ENCODE measurements at regions not wholly inside any gene's neighbourhood (a gene's known extent, or its start where the extent isn't known, plus 50 kb on each side); places are given as distances from the start of the nearest gene placed in this dataset.

DNA sequence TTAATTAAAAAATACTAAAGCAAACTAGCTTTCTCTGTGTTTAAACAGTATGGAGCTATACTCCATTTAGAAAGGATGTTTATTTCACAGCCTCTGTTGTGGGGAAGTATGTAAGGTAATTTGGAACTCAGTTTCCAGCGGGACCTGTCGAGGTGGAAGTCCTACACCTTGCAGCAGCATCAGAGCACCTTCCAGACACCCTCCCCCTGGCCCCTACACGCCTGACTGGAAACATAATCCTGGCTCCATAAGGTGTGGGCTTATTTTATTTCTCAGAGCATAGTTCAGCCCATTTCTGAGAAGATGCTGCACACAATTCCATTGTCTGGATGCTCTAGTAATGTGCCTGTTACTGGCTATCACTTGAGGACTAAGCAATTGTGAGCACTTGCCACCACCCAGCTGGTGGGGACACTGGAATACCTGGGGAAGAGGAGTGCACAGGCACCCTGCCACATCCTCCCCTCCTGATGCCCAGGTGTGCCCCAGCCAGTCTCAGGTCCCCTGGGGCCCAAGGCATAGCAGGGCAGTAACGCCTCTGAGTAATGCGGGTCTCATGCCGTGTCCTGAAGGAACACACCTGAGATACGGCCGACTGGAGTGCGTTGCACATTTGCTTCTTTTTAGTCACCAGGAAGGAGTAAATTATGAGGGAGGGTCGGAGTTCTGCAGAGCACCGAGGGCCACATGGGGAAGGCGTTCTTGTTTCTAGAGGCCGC, 556.5 kb downstream of the QKI start:
- no peak for DNase-seq (ENCODE audit: low read depth)
- H3K4me3 ChIP-seq (ENCODE audit: low read depth, low read length) = no peak overlapping the region
- TF ChIP-seq CTCF (IDR thresholded peaks at IDR 0.05; ENCODE audit: insufficient read depth, low read depth, low read length, missing control alignments) = no peak

- no peak for TF ChIP-seq CTCF (IDR thresholded peaks at IDR 0.05; ENCODE audit: insufficient read depth, low read depth, low read length, missing control alignments)
These were observed 551.2 kb downstream of the QKI start for GRCh38 chr6:163965426-163966348.

GRCh38 chr6:163964789-163965188, 550.3 kb downstream of the QKI start:
- no peak overlapping the region for H3K4me3 ChIP-seq (ENCODE audit: low read depth, low read length)
- no peak for DNase-seq (ENCODE audit: low read depth)
- TF ChIP-seq CTCF (IDR thresholded peaks at IDR 0.05; ENCODE audit: insufficient read depth, low read depth, low read length, missing control alignments) = no peak

More at GRCh38 chr6:163965426-163966348, 551.2 kb downstream of the QKI start:
- no peak overlapping the region for H3K4me3 ChIP-seq (ENCODE audit: low read depth, low read length)
- no peak for DNase-seq (ENCODE audit: low read depth)

DNA sequence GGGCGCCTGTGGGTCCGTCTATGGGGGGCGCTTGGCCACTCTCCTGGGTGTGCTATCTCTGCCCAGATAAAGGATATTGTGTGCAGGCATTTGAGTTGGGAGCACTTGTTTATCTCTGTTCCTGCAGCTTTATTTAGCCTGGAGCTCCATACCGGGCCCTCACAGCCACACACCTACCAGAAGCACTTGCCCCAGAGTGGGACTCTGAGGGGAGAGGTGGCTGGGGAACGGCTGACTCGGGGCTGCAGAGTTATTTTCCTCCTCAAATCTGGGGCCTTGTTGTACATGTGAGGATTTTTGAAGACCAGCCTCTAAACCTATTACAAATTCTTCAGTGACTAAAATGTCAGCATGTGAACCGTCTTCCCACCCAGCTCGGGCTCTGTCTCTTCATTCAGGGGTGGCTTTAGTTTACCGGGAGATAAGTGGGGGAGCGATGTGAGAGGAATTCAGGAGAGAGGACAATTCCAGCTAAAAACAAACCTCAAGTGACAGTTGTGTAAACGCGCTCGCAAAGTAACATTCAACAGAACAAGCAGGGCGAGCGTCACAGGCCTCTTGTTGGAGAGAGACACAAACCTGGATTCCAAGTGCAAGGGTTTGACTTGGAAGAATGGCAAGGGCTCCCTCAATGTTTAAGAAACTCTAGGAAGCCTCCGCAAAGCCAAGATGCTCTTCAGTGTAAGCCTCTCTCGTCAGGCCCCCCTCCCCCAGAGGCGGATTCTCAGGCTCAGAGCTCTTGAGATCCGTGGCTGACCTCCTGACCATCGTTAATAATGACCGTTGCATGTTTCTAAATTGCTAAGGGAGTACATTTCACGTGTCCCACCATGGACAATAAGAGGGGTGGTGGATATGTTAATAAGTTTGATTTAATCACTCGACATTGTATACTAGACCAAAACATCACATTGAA, 548.9 kb downstream of the QKI start:
- H3K4me3 ChIP-seq (ENCODE audit: low read depth, low read length) = no peak overlapping the region
- DNase-seq (ENCODE audit: low read depth) = no peak
- no peak for TF ChIP-seq CTCF (IDR thresholded peaks at IDR 0.05; ENCODE audit: insufficient read depth, low read depth, low read length, missing control alignments)

DNA sequence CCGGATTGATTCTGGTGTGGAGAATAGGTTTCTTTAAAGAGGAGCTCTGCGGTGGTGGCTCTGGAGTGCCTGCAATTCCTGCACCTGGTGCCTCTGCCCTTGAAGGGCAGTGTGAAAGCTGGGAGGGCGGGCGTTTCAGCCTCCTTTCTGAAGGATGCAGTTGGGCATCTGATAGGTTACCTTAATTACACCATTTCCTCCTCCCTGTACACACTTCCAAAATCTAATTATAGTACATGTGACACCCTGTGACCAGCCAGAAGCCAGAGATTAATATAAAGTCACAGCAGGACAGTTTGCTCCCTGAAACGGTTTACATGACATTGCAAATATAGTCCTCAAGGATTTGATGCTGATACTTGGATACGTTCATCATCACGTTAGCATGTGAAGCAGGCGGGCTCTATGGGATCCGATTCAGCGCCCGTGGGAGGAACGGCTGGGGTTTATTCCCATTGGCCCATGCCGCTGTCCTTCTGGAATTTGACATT, 548.2 kb downstream of the QKI start:
- no peak for DNase-seq (ENCODE audit: low read depth)
- no peak overlapping the region for H3K4me3 ChIP-seq (ENCODE audit: low read depth, low read length)
- TF ChIP-seq CTCF (IDR thresholded peaks at IDR 0.05; ENCODE audit: insufficient read depth, low read depth, low read length, missing control alignments) = no peak

DNA sequence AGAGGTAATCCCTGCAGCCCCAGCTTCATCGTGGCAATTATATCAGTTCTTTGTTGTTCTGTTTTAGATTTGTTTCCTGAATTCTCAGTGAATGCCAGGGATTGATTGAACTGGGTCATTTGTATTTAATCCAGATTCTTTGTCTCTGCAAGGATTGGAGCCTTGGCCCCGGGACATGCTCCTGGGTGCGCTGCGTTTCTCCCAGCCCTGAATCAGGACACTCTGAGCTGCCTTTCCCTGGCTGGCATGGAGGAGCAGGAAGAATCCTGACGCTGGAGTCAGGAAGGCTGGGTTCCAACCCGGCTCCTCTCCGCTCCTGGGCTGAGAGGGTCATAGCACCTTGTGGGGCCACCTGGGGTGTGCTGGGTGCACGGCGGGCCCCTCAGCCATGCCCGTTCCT, 545.6 kb downstream of the QKI start:
- no peak for DNase-seq (ENCODE audit: low read depth)
- no peak for TF ChIP-seq CTCF (IDR thresholded peaks at IDR 0.05; ENCODE audit: insufficient read depth, low read depth, low read length, missing control alignments)
- no peak overlapping the region for H3K4me3 ChIP-seq (ENCODE audit: low read depth, low read length)
